Glomerular endothelial cell (primary cell): ENCODE measurements at regions not wholly inside any gene's neighbourhood (a gene's known extent, or its start where the extent isn't known, plus 50 kb on each side); places are given as distances from the start of the nearest gene placed in this dataset.

Experiments
- DNase-seq: peaks from one replicate; pipeline ENCODE4 v3.0.0-alpha.2; 2011; ENCODE audit warnings: low read depth, low spot score; ENCODE audit errors: extremely low read depth

- no peak for DNase-seq
Measured at GRCh38 chr2:157122776-157123175, 134.7 kb upstream of the GALNT5 start.

GRCh38 chr2:157124731-157125130 is 132.8 kb upstream of the GALNT5 start:
- DNase-seq, result no peak

GRCh38 chr2:157125685-157126084 is 131.8 kb upstream of the GALNT5 start:
- DNase-seq, result no peak

- DNase-seq, result no peak
Measured at GRCh38 chr2:157127249-157128012, 130.1 kb upstream of the GALNT5 start.

GRCh38 chr2:157143901-157144300 is 113.6 kb upstream of the GALNT5 start:
- DNase-seq, result no peak

- no peak for DNase-seq
Measured at GRCh38 chr2:157149270-157149669, 108.2 kb upstream of the GALNT5 start.

- DNase-seq, result no peak
Measured at GRCh38 chr2:157150747-157151146, 106.8 kb upstream of the GALNT5 start.

- no peak for DNase-seq
Measured at GRCh38 chr2:157152362-157152761, 105.1 kb upstream of the GALNT5 start.

GRCh38 chr2:157155992-157156391 is 101.5 kb upstream of the GALNT5 start:
- no peak for DNase-seq

GRCh38 chr2:157158111-157158510 is 99.4 kb upstream of the GALNT5 start:
- no peak for DNase-seq

- DNase-seq, result no peak
Measured at GRCh38 chr2:157159221-157159934, 98.1 kb upstream of the GALNT5 start.

GRCh38 chr2:157160111-157160510 is 97.4 kb upstream of the GALNT5 start:
- DNase-seq, result no peak

GRCh38 chr2:157164370-157164769 is 93.1 kb upstream of the GALNT5 start:
- no peak for DNase-seq

- no peak for DNase-seq
Measured at GRCh38 chr2:157164891-157165290, 92.6 kb upstream of the GALNT5 start.

- DNase-seq, result no peak
Measured at GRCh38 chr2:157168501-157168900, 89.0 kb upstream of the GALNT5 start.

GRCh38 chr2:157169889-157170288 is 87.6 kb upstream of the GALNT5 start:
- DNase-seq, result no peak

- DNase-seq, result no peak
Measured at GRCh38 chr2:157170299-157170698, 87.2 kb upstream of the GALNT5 start.

GRCh38 chr2:157172239-157172638 is 85.3 kb upstream of the GALNT5 start:
- DNase-seq, result no peak

- no peak for DNase-seq
Measured at GRCh38 chr2:157172866-157173578, 84.5 kb upstream of the GALNT5 start.

- DNase-seq, result peak; percentile 85
Measured at GRCh38 chr2:157173740-157174184, 83.7 kb upstream of the GALNT5 start.

GRCh38 chr2:157174321-157174720 is 83.2 kb upstream of the GALNT5 start:
- no peak for DNase-seq

- no peak for DNase-seq
Measured at GRCh38 chr2:157176602-157177001, 80.9 kb upstream of the GALNT5 start.
